Hematopoietic multipotent progenitor cell (in vitro differentiated cells): ENCODE measurements at regions not wholly inside any gene's neighbourhood (a gene's known extent, or its start where the extent isn't known, plus 50 kb on each side); places are given as distances from the start of the nearest gene placed in this dataset.
"Not testable (repeated sequence)": the region's sequence is repeated elsewhere in the genome, so short reads cannot be mapped to it uniquely, and the experiment has no call there.

Experiments
- DNase-seq, 3 donors: peaks; one replicate each; pipeline ENCODE4 v3.0.0-alpha.2; 2011 to 2015; ENCODE audit warnings: low read depth in 2 of 3, low spot score in 2 of 3

GRCh38 chr9:79390077-79390698 is 181.6 kb upstream of the TLE4 start:
- DNase-seq: no peak

GRCh38 chr9:79390781-79391770 is 180.7 kb upstream of the TLE4 start:
- DNase-seq: no peak

- DNase-seq: no peak
Observed at GRCh38 chr9:79395228-79395627, 176.5 kb upstream of the TLE4 start.

- DNase-seq: no peak
Observed at GRCh38 chr9:79395755-79396154, 176.0 kb upstream of the TLE4 start.

GRCh38 chr9:79396168-79396567 is 175.6 kb upstream of the TLE4 start:
- DNase-seq: no peak

GRCh38 chr9:79403495-79403894 is 168.3 kb upstream of the TLE4 start:
- DNase-seq: no peak

- DNase-seq: peak in 1 of 3 donors; percentile 5
Observed at GRCh38 chr9:79408200-79408599, 163.6 kb upstream of the TLE4 start.

- no peak for DNase-seq
Observed at GRCh38 chr9:79408617-79409016, 163.1 kb upstream of the TLE4 start.

GRCh38 chr9:79409182-79409823 is 162.5 kb upstream of the TLE4 start:
- DNase-seq: no peak

GRCh38 chr9:79425840-79426239 is 145.9 kb upstream of the TLE4 start:
- no peak for DNase-seq

- no peak for DNase-seq
Observed at GRCh38 chr9:79428422-79428821, 143.3 kb upstream of the TLE4 start.

- DNase-seq: no peak
Observed at GRCh38 chr9:79430619-79431018, 141.1 kb upstream of the TLE4 start.

- no peak for DNase-seq
Observed at GRCh38 chr9:79431019-79431679, 140.6 kb upstream of the TLE4 start.

- DNase-seq: peak in 2 of 3 donors; percentile 3 to 24
Observed at GRCh38 chr9:79432485-79432884, 139.3 kb upstream of the TLE4 start.

- DNase-seq: no peak
Observed at GRCh38 chr9:79433703-79434102, 138.1 kb upstream of the TLE4 start.

- DNase-seq: not testable (repeated sequence)
Observed at GRCh38 chr9:79439221-79439620, 132.5 kb upstream of the TLE4 start.

GRCh38 chr9:79446523-79447307 is 125.0 kb upstream of the TLE4 start:
- no peak for DNase-seq

- no peak for DNase-seq
Observed at GRCh38 chr9:79447308-79447605, 124.5 kb upstream of the TLE4 start.

- no peak for DNase-seq
Observed at GRCh38 chr9:79447762-79448161, 124.0 kb upstream of the TLE4 start.

- no peak for DNase-seq
Observed at GRCh38 chr9:79452265-79452664, 119.5 kb upstream of the TLE4 start.
